Activated CD4-positive, alpha-beta memory T cell treated with anti-CD3 and anti-CD28 coated beads for 36 hours (primary cell): ENCODE measurements at regions not wholly inside any gene's neighbourhood (a gene's known extent, or its start where the extent isn't known, plus 50 kb on each side); places are given as distances from the start of the nearest gene placed in this dataset.

Experiments used
- CTCF ChIA-PET: fragments of 350-600 bp; sonication (Branson Sonifier 250); formaldehyde crosslinking; loops from one replicate; lab custom pipeline; 2021; ENCODE audit warnings: antibody characterized with exemption, inconsistent platforms; lab: Charles Lee
- POLR2A ChIA-PET: fragments of 350-600 bp; sonication (Branson Sonifier 250); formaldehyde crosslinking; loops from one replicate; lab custom pipeline; 2021; ENCODE audit warnings: antibody characterized with exemption; lab: Charles Lee
- DNase-seq: peaks from one replicate; pipeline ENCODE4 v3.0.0-alpha.2; 2020
- H3K27ac Mint-ChIP-seq: one replicate; pipeline ENCODE4 v1.8.0; 2021; ENCODE audit warnings: mixed read lengths
- H3K27me3 Mint-ChIP-seq: one replicate; pipeline ENCODE4 v1.8.0; 2021; ENCODE audit warnings: mixed read lengths
- H3K36me3 Mint-ChIP-seq: one replicate; pipeline ENCODE4 v1.8.0; 2021; ENCODE audit warnings: mixed read lengths
- H3K4me1 Mint-ChIP-seq: one replicate; pipeline ENCODE4 v1.8.0; 2021; ENCODE audit warnings: low read depth, mixed read lengths
- H3K4me3 Mint-ChIP-seq: one replicate; pipeline ENCODE4 v1.8.0; 2021; ENCODE audit warnings: mild to moderate bottlenecking, mixed read lengths
- H3K9me3 Mint-ChIP-seq: one replicate; pipeline ENCODE4 v1.8.0; 2021; ENCODE audit warnings: mixed read lengths
- intact Hi-C: fragments of 100-400 bp; cut with micrococcal nuclease; formaldehyde crosslinking; loops from one replicate; pipeline ENCODE4 v1.15.1; 2023

DNA sequence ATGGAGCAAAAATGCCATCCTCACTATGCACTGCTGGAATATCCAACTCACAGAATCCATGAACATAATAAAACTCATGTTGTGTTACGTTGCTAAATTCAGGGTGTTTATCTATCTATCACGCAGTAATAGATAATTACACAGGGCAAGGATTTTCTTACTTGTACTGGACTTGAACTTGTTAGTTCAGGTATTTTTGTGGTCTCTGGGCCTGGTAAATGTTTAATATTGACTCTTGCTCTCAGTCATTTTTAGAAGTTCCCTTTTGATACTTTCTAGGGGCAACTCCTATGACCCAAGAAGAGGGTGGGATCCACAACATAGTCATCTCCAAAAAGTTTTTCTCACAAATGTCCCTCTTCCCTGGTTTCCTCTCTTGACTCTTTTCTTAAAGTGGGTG is 522.4 kb upstream of the IGFBP7 start:
- Mint-ChIP-seq H3K4me3 (no peak overlapping the region), H3K27ac (no peak overlapping the region), H3K36me3 (no peaks in the 10 kb centered on the region), H3K27me3 (no peaks in the 10 kb centered on the region), H3K4me1 (no peaks in the 10 kb centered on the region), H3K9me3 (no peaks in the 10 kb centered on the region)
- intact Hi-C loops, result no loop called here
- POLR2A ChIA-PET, result no interaction called here
- no peak for DNase-seq
- CTCF ChIA-PET, result no interaction called here

DNA sequence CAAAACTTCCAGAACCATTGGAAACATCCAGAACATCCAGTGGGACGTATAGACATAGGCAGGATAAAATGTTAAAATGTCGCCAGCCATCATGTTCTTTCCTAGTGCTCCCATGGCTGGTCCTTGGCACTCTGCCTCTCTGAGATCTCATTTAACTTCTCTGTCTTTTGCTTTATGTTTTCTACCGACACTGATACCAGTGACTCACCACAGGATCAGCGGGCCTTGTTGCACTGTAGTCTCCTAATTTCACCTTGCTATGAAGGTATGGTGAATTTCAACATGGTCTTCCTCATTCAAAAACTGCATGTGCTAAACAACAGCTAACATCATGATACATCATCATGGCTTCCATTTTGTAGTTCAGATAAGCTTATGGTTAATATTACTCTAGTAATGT is 521.0 kb upstream of the IGFBP7 start:
- POLR2A ChIA-PET, result no interaction called here
- CTCF ChIA-PET, result no interaction called here

DNA sequence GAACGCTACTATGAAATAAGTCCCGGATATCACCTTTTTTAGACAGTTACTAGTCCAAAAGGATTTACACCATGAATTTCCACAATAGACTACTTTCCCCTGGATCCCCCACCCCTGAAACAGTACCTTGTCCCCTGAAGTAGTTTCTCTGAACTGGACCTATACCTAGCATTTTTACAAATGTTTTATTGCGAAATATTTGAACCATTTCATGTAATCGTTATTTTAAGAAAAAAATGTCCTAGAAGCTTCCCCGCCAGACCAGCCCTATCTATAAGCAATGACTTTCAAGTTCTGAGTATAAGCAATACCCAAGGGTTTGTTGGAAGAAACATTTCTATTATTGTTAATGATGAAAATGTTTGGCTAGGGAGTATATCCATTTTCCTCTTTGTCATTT is 517.8 kb upstream of the IGFBP7 start:
- no peak overlapping the region for H3K4me3 Mint-ChIP-seq
- DNase-seq, result no peak
- intact Hi-C loops, result no loop called here
- CTCF ChIA-PET, result no interaction called here
- no peak overlapping the region for H3K27ac Mint-ChIP-seq
- H3K9me3 Mint-ChIP-seq, result peaks cover 3% of the 10 kb centered on the region
- no peaks in the 10 kb centered on the region for H3K36me3 Mint-ChIP-seq
- H3K27me3 Mint-ChIP-seq, result no peaks in the 10 kb centered on the region
- POLR2A ChIA-PET, result no interaction called here
- no peaks in the 10 kb centered on the region for H3K4me1 Mint-ChIP-seq

More for the DNA sequence above, 521.0 kb upstream of the IGFBP7 start:
- no peaks in the 10 kb centered on the region for H3K36me3 Mint-ChIP-seq
- H3K9me3 Mint-ChIP-seq, result no peaks in the 10 kb centered on the region
- no peak for DNase-seq
- intact Hi-C loops, result no loop called here
- no peaks in the 10 kb centered on the region for H3K27me3 Mint-ChIP-seq
- no peak overlapping the region for H3K27ac Mint-ChIP-seq
- no peak overlapping the region for H3K4me3 Mint-ChIP-seq
- H3K4me1 Mint-ChIP-seq, result no peaks in the 10 kb centered on the region

DNA sequence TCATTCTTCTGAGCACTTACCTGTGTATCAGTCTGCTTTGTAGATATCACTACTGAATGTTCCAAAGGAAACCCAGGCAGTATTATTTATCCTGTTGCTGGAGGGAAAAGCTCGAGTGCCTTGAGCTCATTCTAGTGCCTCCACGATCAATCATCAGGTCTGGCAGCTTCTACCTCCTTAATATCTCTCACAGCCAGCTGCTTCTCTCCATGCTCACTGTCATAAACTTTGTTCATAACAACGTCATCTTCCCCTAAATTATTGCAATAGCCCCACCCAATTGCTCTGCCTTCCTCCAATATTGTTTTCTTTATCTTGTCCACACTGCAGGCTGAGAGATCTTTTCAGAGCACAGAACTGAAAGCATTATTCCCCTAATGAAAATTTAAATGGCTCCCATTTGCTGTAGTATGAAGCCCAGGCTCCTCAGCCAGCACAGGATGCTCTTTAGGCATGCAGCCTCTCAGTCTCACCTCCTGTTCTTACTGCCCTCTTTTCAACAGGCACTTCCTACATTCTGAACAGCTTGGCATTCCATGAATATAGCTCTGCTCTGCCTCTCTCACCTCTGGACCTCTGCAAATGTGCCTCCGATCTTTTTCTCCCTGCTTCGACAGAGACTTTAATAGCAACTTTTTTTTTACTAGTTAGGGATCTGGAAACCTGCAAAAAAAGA is 504.2 kb upstream of the IGFBP7 start:
- DNase-seq, result no peak
- Mint-ChIP-seq H3K4me1 (no peaks in the 10 kb centered on the region), H3K36me3 (no peaks in the 10 kb centered on the region), H3K27me3 (no peaks in the 10 kb centered on the region), H3K4me3 (no peak overlapping the region), H3K27ac (no peak overlapping the region), H3K9me3 (no peaks in the 10 kb centered on the region)
- CTCF ChIA-PET, result no interaction called here
- POLR2A ChIA-PET, result no interaction called here
- intact Hi-C loops, result no loop called here

DNA sequence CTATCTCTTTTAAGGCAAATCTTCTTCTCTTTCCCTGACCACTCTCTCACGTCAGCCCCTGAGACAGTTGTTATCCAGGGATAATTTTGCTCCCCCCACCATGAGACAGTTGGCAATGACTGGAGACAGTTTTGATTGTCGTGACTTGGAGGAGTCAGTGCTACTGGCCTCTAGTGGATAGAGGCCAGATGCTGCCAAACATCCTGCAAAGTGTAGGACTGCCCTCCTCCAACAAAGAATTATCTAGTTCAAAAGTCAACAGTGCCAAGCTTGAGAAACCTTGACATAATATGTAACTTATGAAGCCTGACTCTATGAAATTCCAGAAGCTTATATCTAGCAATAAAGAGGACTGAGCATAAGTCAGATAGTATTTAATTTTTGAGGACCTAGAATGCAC is 502.1 kb upstream of the IGFBP7 start:
- H3K27ac Mint-ChIP-seq, result no peak overlapping the region
- H3K27me3 Mint-ChIP-seq, result no peaks in the 10 kb centered on the region
- no peak overlapping the region for H3K4me3 Mint-ChIP-seq
- intact Hi-C loops, result no loop called here
- H3K9me3 Mint-ChIP-seq, result no peaks in the 10 kb centered on the region
- no peaks in the 10 kb centered on the region for H3K4me1 Mint-ChIP-seq
- CTCF ChIA-PET, result no interaction called here
- no peaks in the 10 kb centered on the region for H3K36me3 Mint-ChIP-seq
- DNase-seq, result no peak
- POLR2A ChIA-PET, result no interaction called here

DNA sequence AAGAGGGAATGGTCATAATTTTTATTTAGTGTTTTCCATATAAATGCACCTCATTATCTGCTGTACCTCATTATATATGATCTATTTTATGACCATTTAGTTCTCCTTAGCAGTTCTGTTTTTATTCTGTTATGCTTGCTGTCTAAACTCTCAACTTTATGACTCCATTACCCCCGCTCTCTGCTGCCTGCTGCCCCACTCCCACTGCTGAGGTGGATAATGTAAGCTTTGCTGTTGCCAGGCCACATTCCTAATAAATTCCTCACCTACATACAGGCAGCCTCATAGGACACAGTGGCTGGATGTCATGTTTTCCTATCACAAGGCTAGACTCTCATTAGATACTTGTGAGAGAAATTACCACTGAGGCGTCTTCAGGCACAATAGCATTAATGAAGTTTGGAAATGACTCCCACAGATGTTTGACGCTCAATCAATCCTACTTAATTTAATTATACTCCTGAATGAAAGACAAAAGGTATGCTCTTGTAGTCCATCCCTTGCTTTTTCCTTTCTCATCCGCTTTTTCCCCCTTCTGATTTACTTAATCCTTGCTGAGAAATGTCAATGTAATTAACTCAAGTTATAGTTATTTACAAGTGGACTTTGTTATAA is 497.5 kb upstream of the IGFBP7 start:
- no peaks in the 10 kb centered on the region for H3K27me3 Mint-ChIP-seq
- intact Hi-C loops, result no loop called here
- H3K27ac Mint-ChIP-seq, result no peak overlapping the region
- DNase-seq, result no peak
- H3K36me3 Mint-ChIP-seq, result no peaks in the 10 kb centered on the region
- H3K4me1 Mint-ChIP-seq, result no peaks in the 10 kb centered on the region
- ChIA-PET POLR2A (no interaction called here), CTCF (no interaction called here)
- no peaks in the 10 kb centered on the region for H3K9me3 Mint-ChIP-seq
- H3K4me3 Mint-ChIP-seq, result no peak overlapping the region

DNA sequence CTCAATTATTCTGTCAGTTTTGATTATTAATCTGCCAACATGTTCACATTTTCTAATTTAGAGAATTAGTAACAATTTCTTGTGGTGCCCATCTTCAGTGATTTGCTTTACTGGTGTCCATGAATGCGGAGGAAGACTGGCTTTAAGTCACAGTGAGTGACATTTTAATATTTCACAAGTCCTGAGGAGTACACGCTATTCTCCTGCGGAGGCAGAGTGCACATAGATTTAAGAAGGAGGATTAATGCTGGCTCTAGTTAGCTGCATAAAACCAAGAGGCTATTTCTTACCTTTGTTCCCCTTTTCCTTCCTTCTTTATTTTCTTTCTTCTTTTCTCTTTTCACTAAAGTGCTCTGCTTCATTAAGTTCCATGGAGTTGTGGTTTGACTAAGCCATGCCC is 495.2 kb upstream of the IGFBP7 start:
- H3K27me3 Mint-ChIP-seq, result no peaks in the 10 kb centered on the region
- no peak for DNase-seq
- H3K4me1 Mint-ChIP-seq, result no peaks in the 10 kb centered on the region
- ChIA-PET POLR2A (no interaction called here), CTCF (no interaction called here)
- no peak overlapping the region for H3K27ac Mint-ChIP-seq
- H3K4me3 Mint-ChIP-seq, result no peak overlapping the region
- intact Hi-C loops, result no loop called here
- no peaks in the 10 kb centered on the region for H3K9me3 Mint-ChIP-seq
- H3K36me3 Mint-ChIP-seq, result no peaks in the 10 kb centered on the region

DNA sequence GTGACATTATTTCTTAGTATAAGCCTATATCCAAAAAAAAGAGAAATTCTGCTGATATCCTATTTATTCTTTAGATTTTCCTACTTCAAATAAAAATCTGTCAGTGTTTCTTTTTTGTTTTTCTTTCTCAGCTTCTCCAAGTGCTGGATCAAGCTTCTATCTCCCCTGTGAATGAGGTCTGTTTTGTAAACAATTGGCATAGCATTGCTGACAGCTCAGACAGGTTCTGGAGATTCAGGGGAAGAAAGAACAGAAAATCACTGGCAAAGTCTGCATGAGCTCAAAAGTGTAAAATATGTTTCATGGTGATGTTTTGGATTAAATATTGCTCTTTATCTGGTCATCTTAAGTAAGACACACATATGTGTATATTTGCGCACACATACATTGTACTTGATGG is 492.0 kb upstream of the IGFBP7 start:
- H3K27ac Mint-ChIP-seq, result no peak overlapping the region
- H3K27me3 Mint-ChIP-seq, result no peaks in the 10 kb centered on the region
- intact Hi-C loops, result no loop called here
- no peaks in the 10 kb centered on the region for H3K36me3 Mint-ChIP-seq
- POLR2A ChIA-PET, result no interaction called here
- no peak overlapping the region for H3K4me3 Mint-ChIP-seq
- H3K4me1 Mint-ChIP-seq, result no peaks in the 10 kb centered on the region
- CTCF ChIA-PET, result no interaction called here
- DNase-seq, result no peak
- no peaks in the 10 kb centered on the region for H3K9me3 Mint-ChIP-seq

DNA sequence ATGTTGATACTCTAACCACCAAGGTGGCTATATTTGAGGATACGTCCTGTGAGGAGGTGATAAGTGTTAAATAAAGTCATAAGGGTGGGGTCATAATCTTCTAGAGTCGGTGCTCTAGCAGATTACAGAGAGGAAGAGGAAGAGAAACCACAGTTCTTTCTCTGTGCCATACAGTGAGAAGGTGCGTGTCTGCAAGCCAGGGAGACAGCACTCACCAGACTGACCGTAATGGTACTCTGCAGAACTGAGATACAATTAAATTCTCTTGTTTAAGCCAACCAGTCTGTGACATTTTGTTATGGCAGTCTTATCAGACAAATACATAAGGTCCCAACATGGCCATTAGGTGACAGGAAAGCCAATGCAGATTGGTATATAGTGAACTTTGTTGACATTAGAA is 480.9 kb upstream of the IGFBP7 start:
- POLR2A ChIA-PET, result no interaction called here
- no peak overlapping the region for H3K27ac Mint-ChIP-seq
- intact Hi-C loops, result no loop called here
- CTCF ChIA-PET, result no interaction called here
- H3K9me3 Mint-ChIP-seq, result peaks cover 2% of the 10 kb centered on the region
- no peaks in the 10 kb centered on the region for H3K4me1 Mint-ChIP-seq
- H3K4me3 Mint-ChIP-seq, result no peak overlapping the region
- no peaks in the 10 kb centered on the region for H3K27me3 Mint-ChIP-seq
- H3K36me3 Mint-ChIP-seq, result no peaks in the 10 kb centered on the region
- DNase-seq, result no peak

DNA sequence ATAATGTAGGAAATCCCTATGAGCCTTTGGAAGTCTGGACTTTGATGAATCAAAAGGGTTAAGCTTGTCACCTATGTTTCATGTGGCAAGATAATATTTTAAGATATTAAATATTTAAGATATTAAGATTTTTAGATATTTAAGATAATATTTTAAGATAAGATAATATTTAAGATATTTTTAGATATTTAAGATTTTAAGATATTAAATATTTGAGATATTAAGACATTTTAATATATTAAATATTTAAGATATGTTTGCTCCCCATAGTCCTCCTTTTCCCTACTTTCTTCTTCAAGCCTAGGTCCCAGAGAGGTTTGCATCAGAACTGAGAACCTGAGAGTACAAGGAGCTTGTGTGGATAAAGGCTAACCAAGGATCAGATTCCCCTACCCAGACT is 478.4 kb upstream of the IGFBP7 start:
- no peak overlapping the region for H3K27ac Mint-ChIP-seq
- CTCF ChIA-PET, result no interaction called here

DNA sequence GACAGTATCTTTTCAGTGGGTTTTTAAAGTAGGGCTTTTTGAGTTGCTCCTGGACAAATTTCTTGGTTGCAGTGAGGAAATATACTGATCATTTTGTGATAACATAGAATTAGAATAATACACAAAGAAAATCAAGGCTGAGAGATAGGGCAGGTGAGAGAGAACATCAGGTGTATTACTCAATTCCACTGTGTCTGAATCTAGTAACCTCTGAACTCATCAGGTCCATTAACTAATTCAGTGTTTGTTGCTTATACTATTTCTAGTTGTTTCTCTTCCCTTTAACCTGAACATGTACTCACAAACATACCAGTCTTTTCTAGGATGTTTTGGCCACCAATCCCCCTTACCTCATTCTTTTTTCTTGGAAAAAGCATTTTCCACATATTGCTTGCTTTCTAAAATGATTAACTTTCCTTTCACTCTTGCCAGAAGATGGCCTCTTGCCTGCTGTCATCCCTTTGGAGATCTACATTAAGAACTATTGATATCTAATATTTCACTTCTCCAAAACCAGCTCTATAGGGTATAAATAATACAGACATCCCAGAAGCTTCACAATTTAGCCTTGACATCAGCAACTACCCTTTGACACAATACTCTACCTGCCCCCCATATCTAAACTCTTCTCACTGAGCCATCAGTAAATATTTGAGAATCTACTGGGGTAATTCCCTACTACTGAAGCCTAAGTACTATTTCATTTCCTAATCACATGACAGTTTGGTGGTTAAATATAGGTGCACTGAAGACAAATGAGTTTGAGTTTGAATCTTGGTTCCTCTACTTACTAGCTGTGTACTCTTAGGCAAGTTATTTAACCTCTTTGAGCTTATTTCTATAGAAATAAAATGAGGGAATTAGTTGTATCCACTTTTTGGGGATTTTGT is 470.8 kb upstream of the IGFBP7 start:
- H3K4me3 Mint-ChIP-seq, result no peak overlapping the region
- DNase-seq, result no peak
- ChIA-PET POLR2A (no interaction called here), CTCF (no interaction called here)
- peaks cover 6% of the 10 kb centered on the region for H3K9me3 Mint-ChIP-seq
- no peaks in the 10 kb centered on the region for H3K4me1 Mint-ChIP-seq
- intact Hi-C loops, result no loop called here
- H3K27ac Mint-ChIP-seq, result no peak overlapping the region
- no peaks in the 10 kb centered on the region for H3K36me3 Mint-ChIP-seq
- H3K27me3 Mint-ChIP-seq, result no peaks in the 10 kb centered on the region

More for the DNA sequence above, 478.4 kb upstream of the IGFBP7 start:
- no peak for DNase-seq
- H3K36me3 Mint-ChIP-seq, result no peaks in the 10 kb centered on the region
- no peak overlapping the region for H3K4me3 Mint-ChIP-seq
- peaks cover 8% of the 10 kb centered on the region for H3K9me3 Mint-ChIP-seq
- POLR2A ChIA-PET, result no interaction called here
- no peaks in the 10 kb centered on the region for H3K4me1 Mint-ChIP-seq
- H3K27me3 Mint-ChIP-seq, result no peaks in the 10 kb centered on the region
- intact Hi-C loops, result no loop called here

DNA sequence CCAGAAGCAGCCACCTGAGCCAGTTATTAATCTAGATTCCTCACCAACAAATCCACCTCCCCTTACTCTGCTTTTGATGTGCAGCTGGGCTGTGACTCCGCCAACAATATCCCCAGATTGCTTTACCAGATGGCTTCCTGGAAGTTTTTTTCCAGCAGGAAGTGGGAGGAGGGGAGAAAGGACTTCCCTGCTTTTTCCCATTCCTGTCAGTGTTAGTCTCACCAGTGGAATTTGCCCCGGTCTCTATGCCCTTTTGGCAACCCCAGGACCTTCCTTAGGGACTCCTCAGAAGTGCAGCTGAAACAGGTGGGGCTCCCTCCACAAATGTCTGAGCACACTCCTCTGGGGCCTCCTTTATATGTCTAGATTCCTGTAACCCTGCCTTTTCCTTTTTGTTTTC is 465.2 kb upstream of the IGFBP7 start:
- intact Hi-C loops, result no loop called here
- H3K27ac Mint-ChIP-seq, result no peak overlapping the region
- H3K27me3 Mint-ChIP-seq, result no peaks in the 10 kb centered on the region
- no peaks in the 10 kb centered on the region for H3K4me1 Mint-ChIP-seq
- H3K4me3 Mint-ChIP-seq, result no peak overlapping the region
- ChIA-PET POLR2A (no interaction called here), CTCF (no interaction called here)
- H3K9me3 Mint-ChIP-seq, result peaks cover 4% of the 10 kb centered on the region
- no peak for DNase-seq
- no peaks in the 10 kb centered on the region for H3K36me3 Mint-ChIP-seq
